Mesenchymal stem cell (in vitro differentiated cells and primary cell): ENCODE measurements at regions not wholly inside any gene's neighbourhood (a gene's known extent, or its start where the extent isn't known, plus 50 kb on each side); places are given as distances from the start of the nearest gene placed in this dataset.
A peak's percentile ranks its signal among the peaks of the same experiment; 100 is the strongest.

Source experiments
- DNase-seq: peaks from one replicate; pipeline ENCODE4 v3.0.0-alpha.2; 2013
- H2AFZ ChIP-seq: one replicate; pipeline ENCODE4 v1.6.1; 2013; ENCODE audit warnings: low read depth, mild to moderate bottlenecking, control low read depth, inconsistent platforms, low read length, moderate library complexity
- H2AK5ac ChIP-seq: 2 replicates; pipeline ENCODE4 v1.6.1; 2013; ENCODE audit warnings: low read length, moderate library complexity, mild to moderate bottlenecking, inconsistent platforms; ENCODE audit not compliant: severe bottlenecking
- H2BK120ac ChIP-seq: one replicate; pipeline ENCODE4 v1.6.1; 2013; ENCODE audit warnings: low read depth, mild to moderate bottlenecking, inconsistent platforms, low read length, moderate library complexity
- H2BK12ac ChIP-seq, 2 experiments: one replicate each; pipeline ENCODE4 v1.6.1; 2013; ENCODE audit warnings: inconsistent platforms in 2 of 2, low read length in 2 of 2, mild to moderate bottlenecking in 2 of 2, moderate library complexity in 2 of 2, control low read depth in 1 of 2
- H2BK15ac ChIP-seq: one replicate; pipeline ENCODE4 v1.6.1; 2013; ENCODE audit warnings: mild to moderate bottlenecking, low read depth, inconsistent platforms; ENCODE audit not compliant: poor library complexity, severe bottlenecking
- H2BK5ac ChIP-seq: 2 replicates; pipeline ENCODE4 v1.6.1; 2013; ENCODE audit warnings: low read depth, mild to moderate bottlenecking, low read length, control low read depth, inconsistent platforms; ENCODE audit not compliant: poor library complexity, severe bottlenecking
- H3K14ac ChIP-seq, 2 experiments: one replicate each; pipeline ENCODE4 v1.6.1; 2013; ENCODE audit warnings: inconsistent platforms in 2 of 2, low read length in 2 of 2, control low read depth in 1 of 2, mild to moderate bottlenecking in 1 of 2, moderate library complexity in 1 of 2
- H3K18ac ChIP-seq, 2 experiments: one replicate each; pipeline ENCODE4 v1.6.1; 2013; ENCODE audit warnings: inconsistent platforms in 2 of 2, low read length in 2 of 2, control low read depth in 1 of 2, low read depth in 1 of 2, mild to moderate bottlenecking in 1 of 2
- H3K23ac ChIP-seq, 2 experiments: one replicate each; pipeline ENCODE4 v1.6.1; 2013; ENCODE audit warnings: inconsistent platforms in 2 of 2, low read length in 2 of 2, mild to moderate bottlenecking in 2 of 2, moderate library complexity in 2 of 2, control low read depth in 1 of 2
- H3K27ac ChIP-seq: 2 replicates; pipeline ENCODE4 v1.5.1; 2013; ENCODE audit warnings: mild to moderate bottlenecking, moderate library complexity, low read length, control low read depth, inconsistent platforms; ENCODE audit not compliant: poor library complexity, severe bottlenecking
- H3K27me3 ChIP-seq, 2 experiments: 2 replicates each; pipeline versions ENCODE4 v1.6.1 to v1.7.0; 2013; ENCODE audit warnings: low read length in 2 of 2, mild to moderate bottlenecking in 2 of 2, moderate library complexity in 2 of 2, control low read depth in 1 of 2, inconsistent platforms in 1 of 2; ENCODE audit not compliant: control insufficient read depth in 1 of 2, insufficient read depth in 1 of 2
- H3K36me3 ChIP-seq, 2 experiments: 2 replicates each; pipeline versions ENCODE4 v1.6.1 to v1.7.0; 2013; ENCODE audit warnings: low read length in 2 of 2, control low read depth in 1 of 2, inconsistent platforms in 1 of 2, low read depth in 1 of 2, mild to moderate bottlenecking in 1 of 2; ENCODE audit not compliant: insufficient read depth in 2 of 2, control insufficient read depth in 1 of 2
- H3K4ac ChIP-seq, 2 experiments: one replicate each; pipeline ENCODE4 v1.6.1; 2013; ENCODE audit warnings: inconsistent platforms in 2 of 2, low read length in 2 of 2, mild to moderate bottlenecking in 2 of 2, moderate library complexity in 2 of 2, control low read depth in 1 of 2, low read depth in 1 of 2
- H3K4me1 ChIP-seq: 2 replicates; pipeline ENCODE4 v1.6.1; 2013; ENCODE audit warnings: low read depth, low read length, control low read depth; ENCODE audit not compliant: control insufficient read depth, insufficient read depth
- H3K4me2 ChIP-seq: 2 replicates; pipeline ENCODE4 v1.6.1; 2013; ENCODE audit warnings: low read length, mild to moderate bottlenecking, inconsistent platforms; ENCODE audit not compliant: poor library complexity, severe bottlenecking
- H3K4me3 ChIP-seq, 2 experiments: 2 replicates each; pipeline versions ENCODE4 v1.5.1 to v1.7.0; 2013; ENCODE audit warnings: low read length in 2 of 2, mild to moderate bottlenecking in 2 of 2, control low read depth in 1 of 2, low read depth in 1 of 2; ENCODE audit not compliant: insufficient read depth in 1 of 2
- H3K79me1 ChIP-seq: replicated peaks from 2 replicates; pipeline ENCODE4 v1.6.1; 2013; ENCODE audit warnings: mild to moderate bottlenecking, control low read depth, low read length, inconsistent platforms; ENCODE audit not compliant: poor library complexity, severe bottlenecking
- H3K9ac ChIP-seq: 2 replicates; pipeline ENCODE4 v1.7.0; 2013; ENCODE audit warnings: mild to moderate bottlenecking, low read length, moderate library complexity
- H3K9me3 ChIP-seq: 2 replicates; pipeline ENCODE4 v1.7.0; 2013; ENCODE audit warnings: mild to moderate bottlenecking, low read length; ENCODE audit not compliant: control insufficient read depth
- H4K8ac ChIP-seq: one replicate; pipeline ENCODE4 v1.6.1; 2013; ENCODE audit warnings: inconsistent platforms, mild to moderate bottlenecking, low read length, moderate library complexity
- H4K91ac ChIP-seq: one replicate; pipeline ENCODE4 v1.6.1; 2013; ENCODE audit warnings: mild to moderate bottlenecking, low read length, inconsistent platforms
- WGBS: methylation state at CpG from one replicate; pipeline ENCODE4 v1.1.7; 2013; ENCODE audit warnings: mixed read lengths; 5-methylcytosine and 5-hydroxymethylcytosine counted together

GRCh38 chr3:171541181-171541580 is 81.0 kb upstream of the TNIK start:
- Histone ChIP-seq H4K91ac (no peak overlapping the region), H3K14ac (no peak overlapping the region), H3K23ac (no peak overlapping the region), H2BK5ac (no peak overlapping the region), H2BK120ac (no peak overlapping the region), H3K36me3 (no peaks in the 10 kb centered on the region), H3K4ac (no peak overlapping the region), H3K4me3 (no peak overlapping the region), H2BK12ac (no peak overlapping the region), H2BK15ac (no peak overlapping the region), H3K9me3 (no peaks in the 10 kb centered on the region), H3K18ac (no peak overlapping the region), H3K79me1 (no peaks in the 10 kb centered on the region), H3K4me1 (no peaks in the 10 kb centered on the region), H2AFZ (no peak overlapping the region), H3K27ac (no peak overlapping the region), H4K8ac (no peak overlapping the region), H3K27me3 (no peaks in the 10 kb centered on the region), H2AK5ac (no peak overlapping the region), H3K4me2 (no peak overlapping the region), H3K9ac (no peak overlapping the region)
- no peak for DNase-seq
- 100% methylated on average over 1 of the region's 2 CpGs for WGBS

DNA sequence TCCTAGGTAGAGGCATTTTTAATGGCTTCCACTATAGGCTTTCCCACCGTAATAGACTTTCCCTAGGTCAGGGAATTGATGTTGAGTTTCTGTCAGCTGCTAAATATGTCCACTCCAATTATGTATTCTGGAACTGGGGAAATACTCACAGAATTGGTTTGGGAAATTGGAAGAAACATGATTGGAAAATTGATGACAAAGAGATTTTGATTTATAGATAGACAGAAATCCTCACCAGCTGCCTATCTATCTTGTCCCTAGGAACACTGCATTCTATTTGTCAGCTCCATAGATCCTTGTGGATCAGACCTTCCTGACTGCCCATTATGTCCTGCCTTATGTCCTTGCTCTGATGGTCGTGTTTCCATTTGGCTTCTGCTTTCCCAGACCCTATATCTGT is 75.6 kb upstream of the TNIK start:
- Histone ChIP-seq H3K36me3 (no peaks in the 10 kb centered on the region), H3K14ac (no peak overlapping the region), H2BK5ac (no peak overlapping the region), H4K8ac (no peak overlapping the region), H4K91ac (no peak overlapping the region), H3K79me1 (no peaks in the 10 kb centered on the region), H3K18ac (no peak overlapping the region), H3K27me3 (no peaks in the 10 kb centered on the region), H3K23ac (no peak overlapping the region), H2BK15ac (no peak overlapping the region), H3K4me1 (no peaks in the 10 kb centered on the region), H2AFZ (no peak overlapping the region), H3K4ac (no peak overlapping the region), H2BK120ac (no peak overlapping the region), H3K9ac (no peak overlapping the region), H2AK5ac (no peak overlapping the region), H2BK12ac (no peak overlapping the region), H3K9me3 (no peaks in the 10 kb centered on the region), H3K27ac (no peak overlapping the region), H3K4me2 (no peak overlapping the region), H3K4me3 (no peak overlapping the region)
- WGBS: 82% methylated on average over 2 of the region's 2 CpGs
- DNase-seq: no peak

DNA sequence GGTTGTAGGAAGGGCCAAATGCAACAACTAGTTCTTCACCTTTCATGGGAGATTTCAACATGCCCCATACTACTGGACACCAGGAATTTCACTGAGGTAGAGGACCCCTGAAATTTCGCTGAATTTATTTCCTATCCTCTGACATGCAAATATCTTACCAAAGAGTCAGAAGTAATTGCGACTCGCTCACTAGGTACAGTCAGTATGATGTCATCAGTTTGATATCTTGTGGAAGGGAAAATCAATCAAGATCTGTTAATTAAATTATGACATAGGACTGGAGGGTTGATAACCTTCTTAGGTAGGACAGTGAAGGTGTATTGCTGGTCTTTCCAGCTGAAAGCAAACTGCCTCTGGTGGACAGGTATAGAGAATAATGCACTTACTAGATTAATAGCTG is 74.9 kb upstream of the TNIK start:
- H4K91ac ChIP-seq: no peak overlapping the region
- no peak overlapping the region for H3K18ac ChIP-seq
- H3K9ac ChIP-seq: no peak overlapping the region
- H3K23ac ChIP-seq: no peak overlapping the region
- H2AFZ ChIP-seq: no peak overlapping the region
- H3K4me2 ChIP-seq: no peak overlapping the region
- H2BK120ac ChIP-seq: no peak overlapping the region
- no peaks in the 10 kb centered on the region for H3K27me3 ChIP-seq
- no peak overlapping the region for H4K8ac ChIP-seq
- no peaks in the 10 kb centered on the region for H3K9me3 ChIP-seq
- no peak for DNase-seq
- H3K79me1 ChIP-seq: no peaks in the 10 kb centered on the region
- no peak overlapping the region for H2AK5ac ChIP-seq
- H3K36me3 ChIP-seq: no peaks in the 10 kb centered on the region
- no peak overlapping the region for H3K27ac ChIP-seq
- H3K4ac ChIP-seq: no peak overlapping the region
- no peak overlapping the region for H2BK15ac ChIP-seq
- no peaks in the 10 kb centered on the region for H3K4me1 ChIP-seq
- 90% methylated on average over 2 of the region's 3 CpGs for WGBS
- no peak overlapping the region for H3K4me3 ChIP-seq
- H3K14ac ChIP-seq: peak overlapping the region in 1 of 2 experiments; percentile 15
- no peak overlapping the region for H2BK12ac ChIP-seq
- no peak overlapping the region for H2BK5ac ChIP-seq

GRCh38 chr3:171533702-171534101 is 73.5 kb upstream of the TNIK start:
- Histone ChIP-seq H3K36me3 (no peaks in the 10 kb centered on the region), H3K4ac (no peak overlapping the region), H2BK120ac (no peak overlapping the region), H3K4me3 (no peak overlapping the region), H3K18ac (no peak overlapping the region), H3K4me1 (no peaks in the 10 kb centered on the region), H3K79me1 (no peaks in the 10 kb centered on the region), H2AK5ac (no peak overlapping the region), H2BK5ac (no peak overlapping the region), H3K9ac (no peak overlapping the region), H3K4me2 (no peak overlapping the region), H4K91ac (no peak overlapping the region), H2BK15ac (no peak overlapping the region), H3K27me3 (no peaks in the 10 kb centered on the region), H3K14ac (no peak overlapping the region), H2BK12ac (no peak overlapping the region), H3K9me3 (no peaks in the 10 kb centered on the region), H3K27ac (no peak overlapping the region), H4K8ac (no peak overlapping the region), H3K23ac (no peak overlapping the region), H2AFZ (no peak overlapping the region)
- WGBS: 100% methylated on average over 1 of the region's 2 CpGs
- no peak for DNase-seq
